GM10266 (cell line): ENCODE measurements at regions not wholly inside any gene's neighbourhood (a gene's known extent, or its start where the extent isn't known, plus 50 kb on each side); places are given as distances from the start of the nearest gene placed in this dataset.

ENCODE experiments used
- DNase-seq: peaks from one replicate; pipeline ENCODE4 v3.0.0; 2012; ENCODE audit errors: extremely low spot score
- CTCF ChIP-seq: IDR thresholded peaks from 2 replicates; pipeline ENCODE4 v1.5.1; 2012; ENCODE audit warnings: mild to moderate bottlenecking, low read depth; ENCODE audit not compliant: control insufficient read depth, insufficient read depth; ENCODE audit errors: missing control alignments

- no peak for DNase-seq
- no peak for TF ChIP-seq CTCF
Observed at GRCh38 chr13:106173346-106173745, 362.1 kb downstream of the EFNB2 start.

GRCh38 chr13:106172176-106172905, 363.1 kb downstream of the EFNB2 start:
- no peak for DNase-seq
- TF ChIP-seq CTCF: no peak

- no peak for DNase-seq
- no peak for TF ChIP-seq CTCF
Observed at GRCh38 chr13:106163426-106163825, 372.0 kb downstream of the EFNB2 start.

GRCh38 chr13:106161146-106161545, 374.3 kb downstream of the EFNB2 start:
- no peak for TF ChIP-seq CTCF
- DNase-seq: no peak

- DNase-seq: no peak
- no peak for TF ChIP-seq CTCF
Observed at GRCh38 chr13:106159295-106160195, 375.9 kb downstream of the EFNB2 start.

GRCh38 chr13:106156468-106156867, 379.0 kb downstream of the EFNB2 start:
- no peak for DNase-seq
- TF ChIP-seq CTCF: no peak

GRCh38 chr13:106155411-106155810, 380.1 kb downstream of the EFNB2 start:
- no peak for DNase-seq
- TF ChIP-seq CTCF: no peak
